GM10266 (cell line): ENCODE measurements at regions not wholly inside any gene's neighbourhood (a gene's known extent, or its start where the extent isn't known, plus 50 kb on each side); places are given as distances from the start of the nearest gene placed in this dataset.

Experiments used
- DNase-seq: peaks from one replicate; pipeline ENCODE4 v3.0.0; 2012; ENCODE audit errors: extremely low spot score
- TF ChIP-seq, protein P1 (sequence below): IDR thresholded peaks from 2 replicates; pipeline ENCODE4 v1.5.1; 2012; ENCODE audit warnings: mild to moderate bottlenecking, low read depth; ENCODE audit not compliant: control insufficient read depth, insufficient read depth; ENCODE audit errors: missing control alignments

DNA sequence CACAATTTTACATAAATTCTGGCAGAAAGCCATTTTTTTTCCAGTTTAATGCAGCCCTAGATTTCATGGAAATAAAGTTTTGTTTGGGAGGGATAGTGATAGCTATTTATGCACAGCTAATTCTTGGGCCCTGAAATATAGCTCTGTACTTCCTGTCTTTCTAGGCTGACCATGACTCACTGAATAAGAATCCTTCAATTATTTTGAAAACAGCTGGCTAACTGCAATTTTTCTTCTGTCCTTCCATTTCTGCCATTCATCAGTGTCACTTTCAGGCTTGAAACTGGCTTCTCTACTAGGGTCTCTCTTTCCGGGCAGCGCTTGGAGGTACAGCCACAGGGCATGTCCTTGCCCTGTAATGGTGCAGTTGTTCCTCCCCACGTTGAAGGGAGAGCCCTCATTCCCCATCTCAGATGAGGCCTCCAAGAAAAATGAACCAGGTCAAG, 97.1 kb upstream of the TMEM178A start:
- no peak for DNase-seq
- TF ChIP-seq, protein P1, sequence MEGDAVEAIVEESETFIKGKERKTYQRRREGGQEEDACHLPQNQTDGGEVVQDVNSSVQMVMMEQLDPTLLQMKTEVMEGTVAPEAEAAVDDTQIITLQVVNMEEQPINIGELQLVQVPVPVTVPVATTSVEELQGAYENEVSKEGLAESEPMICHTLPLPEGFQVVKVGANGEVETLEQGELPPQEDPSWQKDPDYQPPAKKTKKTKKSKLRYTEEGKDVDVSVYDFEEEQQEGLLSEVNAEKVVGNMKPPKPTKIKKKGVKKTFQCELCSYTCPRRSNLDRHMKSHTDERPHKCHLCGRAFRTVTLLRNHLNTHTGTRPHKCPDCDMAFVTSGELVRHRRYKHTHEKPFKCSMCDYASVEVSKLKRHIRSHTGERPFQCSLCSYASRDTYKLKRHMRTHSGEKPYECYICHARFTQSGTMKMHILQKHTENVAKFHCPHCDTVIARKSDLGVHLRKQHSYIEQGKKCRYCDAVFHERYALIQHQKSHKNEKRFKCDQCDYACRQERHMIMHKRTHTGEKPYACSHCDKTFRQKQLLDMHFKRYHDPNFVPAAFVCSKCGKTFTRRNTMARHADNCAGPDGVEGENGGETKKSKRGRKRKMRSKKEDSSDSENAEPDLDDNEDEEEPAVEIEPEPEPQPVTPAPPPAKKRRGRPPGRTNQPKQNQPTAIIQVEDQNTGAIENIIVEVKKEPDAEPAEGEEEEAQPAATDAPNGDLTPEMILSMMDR, result no peak

DNA sequence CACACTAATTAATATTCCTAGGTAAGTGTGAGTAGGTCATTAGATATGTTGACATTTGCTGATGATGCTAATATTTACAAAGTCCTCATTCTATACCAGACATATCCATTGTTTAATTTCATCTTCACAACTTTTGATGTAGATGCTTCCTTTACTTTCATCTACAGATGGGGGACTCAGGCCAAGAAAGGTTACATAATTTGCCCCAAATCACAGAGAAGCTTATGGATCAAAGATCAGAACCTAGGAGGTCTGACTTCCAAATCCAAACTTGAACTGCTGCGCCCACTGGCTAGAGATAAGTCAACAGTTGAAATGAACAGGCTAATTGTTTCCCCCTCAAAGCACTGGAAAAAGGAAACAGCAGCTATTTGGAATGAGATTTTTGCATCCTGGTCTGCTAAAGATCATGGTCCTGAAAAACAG, 95.6 kb upstream of the TMEM178A start:
- TF ChIP-seq, protein P1, result no peak
- DNase-seq, result no peak

GRCh38 chr2:39570614-39571013, 95.1 kb upstream of the TMEM178A start:
- TF ChIP-seq, protein P1, result no peak
- no peak for DNase-seq

- TF ChIP-seq, protein P1, result no peak
- no peak for DNase-seq
These were observed 94.5 kb upstream of the TMEM178A start for GRCh38 chr2:39571111-39571731.

DNA sequence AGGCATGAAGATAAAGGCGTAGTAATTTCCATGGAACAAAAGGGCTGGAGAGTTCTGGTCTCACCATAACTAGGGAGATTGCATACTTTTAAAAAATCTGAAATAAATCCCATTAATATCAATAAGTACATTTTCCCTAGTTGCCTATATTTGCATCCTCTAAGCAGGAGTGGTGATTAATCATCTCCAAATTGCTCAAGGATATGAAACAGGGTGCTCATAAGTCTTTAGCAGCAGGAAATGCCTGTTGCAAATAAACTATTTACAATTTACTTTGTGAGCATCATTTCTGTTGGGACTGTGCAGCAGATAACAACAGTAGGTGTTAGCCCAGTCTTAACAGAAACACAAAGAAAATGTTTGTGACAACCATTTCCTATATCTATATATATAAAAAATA, 92.4 kb upstream of the TMEM178A start:
- DNase-seq, result no peak
- TF ChIP-seq, protein P1, result no peak

- no peak for DNase-seq
- TF ChIP-seq, protein P1, result no peak
These were observed 83.9 kb upstream of the TMEM178A start for GRCh38 chr2:39581866-39582265.

GRCh38 chr2:39583213-39583612, 82.5 kb upstream of the TMEM178A start:
- TF ChIP-seq, protein P1, result no peak
- DNase-seq, result no peak
